GM12875 (cell line): ENCODE measurements at regions not wholly inside any gene's neighbourhood (a gene's known extent, or its start where the extent isn't known, plus 50 kb on each side); places are given as distances from the start of the nearest gene placed in this dataset.

ENCODE experiments used
- H3K4me3 ChIP-seq: one replicate; pipeline ENCODE4 v1.5.1; 2011; ENCODE audit warnings: low read depth, low read length, control low read depth
- TF ChIP-seq, protein P1 (sequence below): IDR thresholded peaks from 2 replicates; pipeline ENCODE4 v1.5.1; 2011; ENCODE audit warnings: low read depth, mild to moderate bottlenecking, control low read depth, inconsistent platforms, low read length, moderate library complexity, borderline replicate concordance; ENCODE audit not compliant: insufficient read depth

DNA sequence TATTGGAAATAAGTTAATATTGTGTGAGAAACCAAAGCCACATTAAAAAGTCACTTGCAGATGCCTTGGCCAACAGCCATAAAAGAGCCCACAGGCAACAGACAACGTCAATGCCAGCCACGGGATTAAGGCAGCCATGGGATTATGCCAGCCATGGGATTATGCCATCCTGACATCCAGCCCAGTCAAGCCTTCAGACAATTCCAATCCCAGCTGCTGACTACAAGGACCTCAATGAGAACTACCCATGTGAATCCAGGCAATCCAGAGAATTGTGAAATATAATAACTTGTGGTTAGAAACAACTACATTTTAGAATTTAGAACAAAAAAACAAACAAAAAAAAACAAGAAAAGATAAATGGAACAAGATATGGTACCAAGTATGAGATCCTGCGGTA lies 356.6 kb downstream of the EFNB2 start:
- TF ChIP-seq, protein P1, sequence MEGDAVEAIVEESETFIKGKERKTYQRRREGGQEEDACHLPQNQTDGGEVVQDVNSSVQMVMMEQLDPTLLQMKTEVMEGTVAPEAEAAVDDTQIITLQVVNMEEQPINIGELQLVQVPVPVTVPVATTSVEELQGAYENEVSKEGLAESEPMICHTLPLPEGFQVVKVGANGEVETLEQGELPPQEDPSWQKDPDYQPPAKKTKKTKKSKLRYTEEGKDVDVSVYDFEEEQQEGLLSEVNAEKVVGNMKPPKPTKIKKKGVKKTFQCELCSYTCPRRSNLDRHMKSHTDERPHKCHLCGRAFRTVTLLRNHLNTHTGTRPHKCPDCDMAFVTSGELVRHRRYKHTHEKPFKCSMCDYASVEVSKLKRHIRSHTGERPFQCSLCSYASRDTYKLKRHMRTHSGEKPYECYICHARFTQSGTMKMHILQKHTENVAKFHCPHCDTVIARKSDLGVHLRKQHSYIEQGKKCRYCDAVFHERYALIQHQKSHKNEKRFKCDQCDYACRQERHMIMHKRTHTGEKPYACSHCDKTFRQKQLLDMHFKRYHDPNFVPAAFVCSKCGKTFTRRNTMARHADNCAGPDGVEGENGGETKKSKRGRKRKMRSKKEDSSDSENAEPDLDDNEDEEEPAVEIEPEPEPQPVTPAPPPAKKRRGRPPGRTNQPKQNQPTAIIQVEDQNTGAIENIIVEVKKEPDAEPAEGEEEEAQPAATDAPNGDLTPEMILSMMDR = no peak
- H3K4me3 ChIP-seq = no peak overlapping the region

DNA sequence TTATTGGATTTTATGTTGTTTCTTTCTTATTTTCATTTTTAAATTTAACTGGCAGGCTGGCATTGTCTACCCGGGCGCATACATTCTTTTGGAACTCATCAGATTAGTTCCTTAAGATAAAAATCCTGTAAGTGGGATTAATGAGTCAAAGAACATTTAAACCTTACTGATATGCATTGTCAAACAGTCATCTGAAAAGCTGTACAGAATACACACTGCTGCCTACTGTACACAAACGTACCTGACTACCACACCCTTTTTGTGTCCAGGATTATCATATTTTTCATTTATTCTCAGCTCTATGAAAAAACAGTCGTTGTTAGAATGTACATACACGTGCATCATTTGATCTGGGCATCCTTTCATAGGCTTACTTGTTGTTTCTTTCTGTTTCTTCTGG lies 358.3 kb downstream of the EFNB2 start:
- TF ChIP-seq, protein P1 = no peak
- no peak overlapping the region for H3K4me3 ChIP-seq

DNA sequence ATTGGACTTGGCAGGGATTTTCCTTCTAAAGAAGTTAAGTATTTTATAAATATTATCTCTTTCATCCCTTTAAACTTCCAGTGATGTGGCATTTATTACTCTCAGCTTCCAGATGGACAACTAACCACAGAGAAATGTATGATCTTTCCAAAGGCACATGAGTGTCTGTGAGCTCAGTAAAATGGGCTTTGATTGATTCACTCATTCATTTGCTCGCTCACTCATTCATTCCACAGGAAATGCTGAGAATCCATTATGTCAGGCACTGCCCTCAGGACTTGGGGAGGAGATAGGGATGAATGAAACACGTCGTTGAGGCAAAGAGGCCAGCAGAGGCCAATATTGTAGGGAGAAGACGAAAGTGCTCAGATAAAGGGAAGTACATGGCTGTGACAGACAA lies 359.3 kb downstream of the EFNB2 start:
- TF ChIP-seq, protein P1 = no peak
- H3K4me3 ChIP-seq = no peak overlapping the region

DNA sequence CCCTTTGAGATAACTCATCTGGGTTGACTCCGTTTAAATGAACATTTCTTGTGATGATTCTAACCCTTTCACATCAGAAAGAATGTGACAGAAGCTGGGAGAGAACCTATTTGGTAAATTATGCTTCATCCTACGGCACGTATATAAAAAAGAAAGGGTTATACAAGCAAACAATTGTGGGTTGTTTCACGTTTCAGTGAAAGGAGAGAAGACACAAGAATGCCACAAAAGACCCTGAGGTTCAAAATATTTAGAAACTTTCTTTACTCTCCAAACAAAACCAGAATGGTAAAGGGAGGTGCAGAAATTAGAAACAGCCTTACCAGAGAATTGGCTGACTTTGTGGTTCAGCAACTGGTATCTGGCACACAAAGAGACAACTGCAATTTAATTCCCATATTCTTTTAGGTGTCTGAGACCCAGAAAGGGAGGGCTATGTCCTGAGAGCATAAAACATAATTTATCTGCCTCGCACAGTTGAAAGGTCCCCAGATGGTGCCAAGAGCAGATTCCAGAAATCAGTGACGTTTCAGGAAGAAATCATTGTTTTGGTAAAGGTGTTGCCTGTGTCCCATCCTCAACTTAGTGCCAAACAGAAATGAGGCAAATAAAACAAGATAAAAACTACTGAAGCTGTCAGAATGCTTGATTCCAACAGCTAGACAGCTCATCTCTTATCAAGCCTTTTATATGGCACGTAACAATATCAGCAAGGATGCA lies 361.4 kb downstream of the EFNB2 start:
- no peak overlapping the region for H3K4me3 ChIP-seq
- TF ChIP-seq, protein P1 = no peak

DNA sequence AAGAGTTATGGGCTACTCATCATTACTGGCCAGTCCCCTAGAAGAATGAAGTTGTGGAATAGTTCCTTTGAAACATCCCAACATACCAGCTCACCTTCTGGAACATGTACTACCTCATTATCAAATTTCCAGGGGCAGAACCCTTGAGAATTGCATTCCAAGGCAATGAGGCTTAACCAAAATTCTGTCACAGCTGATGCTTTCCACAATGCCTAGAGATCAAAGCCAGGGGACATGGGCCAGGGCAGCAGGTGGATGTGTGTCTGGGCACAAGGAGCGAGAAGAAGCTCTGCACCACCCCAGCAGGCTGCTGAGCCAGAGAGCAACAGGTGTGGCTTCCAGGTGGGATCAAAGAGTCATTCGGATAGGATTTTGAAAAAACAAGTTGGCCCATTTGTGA lies 362.1 kb downstream of the EFNB2 start:
- H3K4me3 ChIP-seq = no peak overlapping the region
- TF ChIP-seq, protein P1 = no peak

DNA sequence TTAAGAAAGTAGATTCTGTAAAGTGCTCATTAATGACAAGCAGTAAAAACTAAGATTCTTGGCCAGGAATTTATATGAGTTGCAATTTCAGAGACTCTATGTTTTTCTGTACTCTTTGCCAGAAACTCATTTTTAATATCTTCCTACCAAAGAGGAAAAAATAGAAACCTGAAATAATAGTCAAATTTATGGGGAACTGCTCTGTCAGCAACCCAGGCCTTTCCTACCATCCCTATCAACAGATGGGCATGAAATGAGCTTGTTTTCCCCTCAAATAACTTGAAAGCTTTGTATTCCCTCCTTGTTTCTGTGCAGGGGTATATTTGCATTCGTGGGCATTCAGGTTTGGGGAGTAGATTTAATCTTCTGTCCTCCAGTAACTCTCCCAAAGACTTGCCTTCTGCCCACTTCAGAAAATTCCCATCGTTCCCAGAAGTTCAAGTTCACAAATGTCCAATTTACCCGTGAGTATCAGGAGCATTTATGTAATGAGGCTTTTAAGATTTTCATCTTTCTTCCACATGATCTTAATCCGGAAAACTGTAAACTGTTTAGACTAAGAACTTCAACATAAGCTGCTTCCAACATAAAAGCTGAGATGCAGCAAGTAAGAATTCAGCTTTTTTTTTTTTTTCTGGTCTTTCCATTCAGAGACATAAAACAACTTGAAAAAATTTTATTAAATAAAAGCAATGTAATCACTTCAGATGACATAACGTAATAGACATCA lies 363.1 kb downstream of the EFNB2 start:
- TF ChIP-seq, protein P1 = no peak
- H3K4me3 ChIP-seq = no peak overlapping the region

DNA sequence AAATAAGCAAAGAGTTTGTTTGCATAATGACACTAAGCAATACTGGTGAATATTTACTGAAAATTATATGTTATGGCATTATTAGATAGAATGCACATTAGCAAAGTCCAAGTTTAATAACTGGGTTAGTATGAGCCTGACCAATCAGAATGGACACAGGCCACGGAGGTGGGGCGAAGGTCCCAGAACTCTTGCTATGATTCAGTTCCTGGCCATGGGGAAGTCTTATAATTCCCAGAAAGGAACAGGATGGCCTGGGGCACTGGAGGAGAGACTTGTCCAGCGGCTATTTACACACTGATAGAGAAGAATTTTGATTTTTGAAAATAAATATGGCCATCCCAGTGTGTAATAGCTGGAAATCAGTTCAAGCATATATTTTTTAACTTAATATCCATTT lies 372.0 kb downstream of the EFNB2 start:
- no peak overlapping the region for H3K4me3 ChIP-seq
- TF ChIP-seq, protein P1 = no peak
